Activated naive CD4-positive, alpha-beta T cell treated with Interleukin-2 at 50 U/mL for 16 hours (primary cell): ENCODE measurements at regions not wholly inside any gene's neighbourhood (a gene's known extent, or its start where the extent isn't known, plus 50 kb on each side); places are given as distances from the start of the nearest gene placed in this dataset.
"Not testable (repeated sequence)": the region's sequence is repeated elsewhere in the genome, so short reads cannot be mapped to it uniquely, and the experiment has no call there.

Experiments
- DNase-seq: peaks from one replicate; pipeline ENCODE4 v3.0.0-alpha.2; 2020

- no peak for DNase-seq
These were observed 403.8 kb upstream of the EPHA3 start for GRCh38 chr3:88703501-88704059.

- no peak for DNase-seq
These were observed 403.1 kb upstream of the EPHA3 start for GRCh38 chr3:88704338-88704737.

GRCh38 chr3:88707837-88708236 lies 399.6 kb upstream of the EPHA3 start:
- no peak for DNase-seq

GRCh38 chr3:88712552-88712951 lies 394.9 kb upstream of the EPHA3 start:
- no peak for DNase-seq

- no peak for DNase-seq
These were observed 394.2 kb upstream of the EPHA3 start for GRCh38 chr3:88713233-88713691.

GRCh38 chr3:88725440-88726165 lies 381.8 kb upstream of the EPHA3 start:
- no peak for DNase-seq

GRCh38 chr3:88732186-88732585 lies 375.2 kb upstream of the EPHA3 start:
- DNase-seq: no peak

- no peak for DNase-seq
These were observed 365.3 kb upstream of the EPHA3 start for GRCh38 chr3:88742106-88742505.

- DNase-seq: no peak
These were observed 364.5 kb upstream of the EPHA3 start for GRCh38 chr3:88742674-88743507.

GRCh38 chr3:88744896-88745295 lies 362.5 kb upstream of the EPHA3 start:
- no peak for DNase-seq

- not testable (repeated sequence) for DNase-seq
These were observed 360.3 kb upstream of the EPHA3 start for GRCh38 chr3:88747145-88747544.

- no peak for DNase-seq
These were observed 348.7 kb upstream of the EPHA3 start for GRCh38 chr3:88758676-88759075.

- no peak for DNase-seq
These were observed 339.7 kb upstream of the EPHA3 start for GRCh38 chr3:88767746-88768145.

- no peak for DNase-seq
These were observed 333.7 kb upstream of the EPHA3 start for GRCh38 chr3:88773766-88774165.

GRCh38 chr3:88775026-88775690 lies 332.3 kb upstream of the EPHA3 start:
- no peak for DNase-seq

GRCh38 chr3:88779482-88779881 lies 327.9 kb upstream of the EPHA3 start:
- DNase-seq: no peak

GRCh38 chr3:88784925-88785324 lies 322.5 kb upstream of the EPHA3 start:
- DNase-seq: no peak

- no peak for DNase-seq
These were observed 321.6 kb upstream of the EPHA3 start for GRCh38 chr3:88785841-88786240.

- no peak for DNase-seq
These were observed 311.9 kb upstream of the EPHA3 start for GRCh38 chr3:88795503-88795902.

GRCh38 chr3:88807491-88808105 lies 299.8 kb upstream of the EPHA3 start:
- no peak for DNase-seq

- DNase-seq: no peak
These were observed 297.4 kb upstream of the EPHA3 start for GRCh38 chr3:88809993-88810392.

- DNase-seq: no peak
These were observed 297.0 kb upstream of the EPHA3 start for GRCh38 chr3:88810455-88810854.

- no peak for DNase-seq
These were observed 296.3 kb upstream of the EPHA3 start for GRCh38 chr3:88811096-88811495.
